ENCODE measurements at regions not wholly inside any gene's neighbourhood (a gene's known extent, or its start where the extent isn't known, plus 50 kb on each side); places are given as distances from the start of the nearest gene placed in this dataset.
"Not testable (repeated sequence)": the region's sequence is repeated elsewhere in the genome, so short reads cannot be mapped to it uniquely, and the experiment has no call there.

- DNase-seq (ENCODE audit: low read depth), result no peak
Observed at GRCh38 chr10:111565542-111565941, 488.7 kb downstream of the ADRA2A start.

- peak; percentile 16 for DNase-seq (ENCODE audit: low read depth)
Observed at GRCh38 chr10:111578076-111578475, 501.2 kb downstream of the ADRA2A start.

GRCh38 chr10:111579473-111579872 is 502.6 kb downstream of the ADRA2A start:
- DNase-seq (ENCODE audit: low read depth), result no peak

- no peak for DNase-seq (ENCODE audit: low read depth)
Observed at GRCh38 chr10:111590703-111591102, 513.9 kb downstream of the ADRA2A start.

GRCh38 chr10:111593578-111593977 is 516.7 kb downstream of the ADRA2A start:
- no peak for DNase-seq (ENCODE audit: low read depth)

- DNase-seq (ENCODE audit: low read depth), result no peak
Observed at GRCh38 chr10:111595173-111595572, 518.3 kb downstream of the ADRA2A start.

DNA sequence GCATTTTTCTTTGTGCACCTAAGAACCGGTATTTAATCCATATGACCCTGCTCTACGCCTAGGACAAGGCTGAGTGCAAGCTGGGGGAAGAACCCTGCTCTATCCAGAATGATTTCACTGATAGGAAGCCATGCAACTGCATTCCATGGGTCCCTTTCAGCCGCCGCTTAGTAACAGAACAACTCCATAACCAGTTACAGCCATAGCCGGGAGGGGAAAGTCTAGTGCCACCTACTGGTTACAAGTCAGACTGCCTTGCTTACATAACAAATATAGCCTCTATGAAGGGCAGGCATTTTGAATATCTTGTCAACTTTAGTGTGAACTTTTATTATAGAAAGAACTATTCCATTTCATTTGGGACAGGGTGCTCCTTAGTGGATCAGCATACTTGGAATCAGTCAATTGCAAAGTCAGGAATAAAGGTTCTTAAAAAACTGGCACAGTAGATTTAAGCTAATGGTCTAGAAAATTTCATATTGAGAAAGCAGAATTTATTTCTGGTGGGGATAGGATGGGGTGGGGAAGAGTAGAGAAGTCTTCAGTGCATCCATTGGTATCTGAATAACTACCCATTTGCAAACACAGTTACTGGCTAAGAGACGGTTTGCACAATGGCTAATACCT is 521.7 kb downstream of the ADRA2A start:
- peak; percentile 34 for DNase-seq (ENCODE audit: low read depth)

GRCh38 chr10:111599943-111600342 is 523.1 kb downstream of the ADRA2A start:
- no peak for DNase-seq (ENCODE audit: low read depth)

DNA sequence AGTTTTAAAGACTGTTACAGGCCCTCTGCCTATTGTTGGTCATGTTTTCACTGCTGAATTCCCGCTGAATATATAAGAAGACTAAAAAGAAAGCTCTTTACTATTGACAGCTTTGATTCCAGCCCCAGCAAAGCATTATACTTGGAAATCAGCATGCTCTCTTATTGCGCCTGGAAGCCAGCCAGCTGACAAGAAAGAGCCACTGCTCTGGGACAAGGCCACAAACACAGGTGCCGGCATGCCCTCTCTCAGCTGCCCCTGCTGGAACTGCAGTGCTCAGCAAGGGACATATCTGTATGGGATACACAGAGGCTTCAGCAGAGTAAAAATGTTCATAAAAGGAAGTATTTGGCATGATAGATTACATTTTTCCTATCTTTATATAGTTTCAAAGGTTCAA is 523.9 kb downstream of the ADRA2A start:
- no peak for DNase-seq (ENCODE audit: low read depth)

- DNase-seq (ENCODE audit: low read depth), result no peak
Observed at GRCh38 chr10:111612273-111612672, 535.4 kb downstream of the ADRA2A start.

- no peak for DNase-seq (ENCODE audit: low read depth)
Observed at GRCh38 chr10:111634191-111634590, 549.4 kb downstream of the GPAM start.

DNA sequence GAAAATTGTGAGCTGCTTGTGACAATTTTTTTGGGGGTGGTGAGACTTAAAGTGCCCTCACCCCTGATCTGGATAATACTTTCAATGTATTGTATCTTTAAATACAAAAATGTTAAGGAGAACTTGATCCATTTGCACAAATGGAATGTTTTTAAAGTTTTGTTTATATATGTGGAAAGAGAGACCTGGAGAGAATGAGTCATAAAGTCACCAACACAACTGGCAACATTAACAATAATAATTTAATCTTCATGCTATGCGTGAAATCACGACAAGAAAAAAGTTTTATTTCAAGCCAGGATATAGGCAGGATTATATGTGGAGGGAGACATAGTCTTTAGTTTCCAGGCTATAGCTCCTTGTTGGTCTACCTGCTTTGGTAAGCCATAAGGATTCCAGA is 537.5 kb downstream of the GPAM start:
- DNase-seq (ENCODE audit: low read depth), result no peak

- no peak for DNase-seq (ENCODE audit: low read depth)
Observed at GRCh38 chr10:111648046-111648445, 535.5 kb downstream of the GPAM start.

- not testable (repeated sequence) for DNase-seq (ENCODE audit: low read depth)
Observed at GRCh38 chr10:111649080-111649479, 534.5 kb downstream of the GPAM start.

DNA sequence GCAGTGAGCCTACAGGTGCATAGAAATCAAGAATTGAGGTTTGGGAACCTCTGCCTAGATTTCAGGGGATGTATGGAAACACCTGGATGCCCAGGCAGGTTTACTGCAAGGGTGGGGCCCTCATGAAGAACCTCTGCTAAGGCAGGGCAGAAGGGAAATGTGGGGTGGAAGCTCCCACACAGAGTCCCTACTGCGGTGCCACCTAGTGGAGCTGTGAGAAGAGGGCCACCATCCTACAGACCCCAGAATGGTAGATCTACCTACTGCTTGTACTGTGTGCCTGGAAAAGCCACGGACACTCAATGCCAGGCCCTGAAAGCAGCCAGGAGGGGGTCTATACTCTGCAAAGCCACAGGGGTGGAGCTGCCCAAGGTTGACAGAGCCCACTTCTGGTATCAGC is 533.5 kb downstream of the GPAM start:
- no peak for DNase-seq (ENCODE audit: low read depth)

DNA sequence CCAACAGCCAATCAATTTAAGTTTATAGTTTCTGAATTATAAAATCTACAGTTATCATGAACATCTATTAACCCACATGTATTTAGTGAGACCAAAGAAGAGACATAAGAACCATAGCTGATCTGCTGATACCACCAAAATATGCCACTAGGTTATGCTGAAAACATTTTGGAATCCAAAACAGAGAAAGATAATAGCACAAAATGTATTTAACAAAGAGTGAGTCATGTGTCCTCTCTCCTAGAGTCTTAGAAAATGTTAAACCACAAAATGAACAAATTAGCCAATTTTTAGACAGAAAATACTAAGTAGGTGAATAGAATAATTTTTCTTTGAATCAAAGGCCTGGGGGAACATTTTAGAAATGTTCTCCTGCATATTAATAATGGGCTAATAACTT is 527.5 kb downstream of the GPAM start:
- DNase-seq (ENCODE audit: low read depth), result no peak

- DNase-seq (ENCODE audit: low read depth), result no peak
Observed at GRCh38 chr10:111677759-111678158, 505.8 kb downstream of the GPAM start.

GRCh38 chr10:111686796-111687195 is 496.8 kb downstream of the GPAM start:
- no peak for DNase-seq (ENCODE audit: low read depth)

- no peak for DNase-seq (ENCODE audit: low read depth)
Observed at GRCh38 chr10:111698711-111699110, 484.9 kb downstream of the GPAM start.

- DNase-seq (ENCODE audit: low read depth), result no peak
Observed at GRCh38 chr10:111703986-111704385, 479.6 kb downstream of the GPAM start.

DNA sequence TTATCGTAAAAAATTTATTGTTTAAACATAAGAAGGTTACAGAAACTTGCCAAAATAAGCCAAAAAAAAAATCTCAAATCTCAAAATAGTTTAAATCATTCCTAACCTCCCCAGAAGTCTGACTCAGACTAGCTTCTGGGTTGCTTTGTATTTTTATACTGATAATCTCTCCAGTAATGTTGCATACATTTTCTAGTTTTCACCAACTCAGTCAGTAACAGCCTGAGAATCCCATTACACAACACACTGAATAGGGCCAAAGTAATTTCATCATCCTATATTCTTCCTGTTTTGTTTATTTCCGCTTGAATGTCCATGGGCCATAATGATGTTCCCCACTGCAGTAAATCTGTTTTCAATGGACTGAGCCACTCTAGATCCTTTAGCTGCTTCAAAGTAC is 478.5 kb downstream of the GPAM start:
- DNase-seq (ENCODE audit: low read depth), result no peak

DNA sequence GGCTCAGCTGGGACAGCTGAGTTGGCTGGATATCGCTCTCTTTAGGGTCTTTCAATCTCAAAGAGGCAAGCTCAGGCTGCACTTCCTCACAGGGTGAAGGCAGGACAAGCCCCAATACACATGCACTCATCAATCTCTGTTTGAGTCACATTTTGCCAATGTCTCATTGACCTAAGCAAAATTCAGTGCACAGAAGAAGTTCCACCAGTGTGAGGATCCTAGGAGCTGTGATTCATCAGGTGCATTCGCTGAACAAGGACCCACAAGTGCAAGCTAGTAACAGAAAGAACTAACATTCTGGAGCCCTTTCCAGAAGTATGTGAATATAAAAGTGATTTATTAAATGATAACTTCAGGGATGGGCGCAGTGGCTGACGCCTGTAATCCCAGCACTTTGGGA is 477.2 kb downstream of the GPAM start:
- DNase-seq (ENCODE audit: low read depth), result no peak

- DNase-seq (ENCODE audit: low read depth), result no peak
Observed at GRCh38 chr10:111707076-111707475, 476.5 kb downstream of the GPAM start.

DNA sequence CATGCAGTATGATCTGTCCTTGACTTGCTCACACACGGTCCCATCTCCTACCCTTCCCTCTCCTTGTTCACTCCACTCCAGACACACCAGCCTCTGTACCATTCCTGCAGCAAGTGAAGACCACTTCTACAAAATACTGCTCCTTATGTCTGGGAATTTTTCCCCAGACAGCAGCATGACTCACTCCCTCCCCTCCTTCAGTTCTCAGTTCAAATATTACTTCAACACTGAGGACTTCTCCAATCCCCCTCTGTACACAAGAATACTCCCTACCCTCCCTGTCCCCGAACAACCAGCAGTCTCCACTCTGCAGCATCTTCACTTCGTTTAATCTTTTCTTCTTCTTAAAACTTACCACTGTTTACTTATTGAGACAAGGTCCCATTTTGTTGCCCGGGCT is 474.0 kb downstream of the GPAM start:
- no peak for DNase-seq (ENCODE audit: low read depth)
